PFSK-1 (cell line): ENCODE measurements at regions not wholly inside any gene's neighbourhood (a gene's known extent, or its start where the extent isn't known, plus 50 kb on each side); places are given as distances from the start of the nearest gene placed in this dataset.

ENCODE experiments used
- SIN3A ChIP-seq: IDR thresholded peaks from 2 replicates; pipeline ENCODE4 v1.6.1; 2012; ENCODE audit warnings: mild to moderate bottlenecking, low read length, moderate library complexity, borderline replicate concordance; ENCODE audit not compliant: insufficient read depth
- TF ChIP-seq, protein P1 (sequence below), 2 experiments: IDR thresholded peaks; 2 replicates each; pipeline versions ENCODE4 v1.6.1 to v1.8.0; 2011 to 2012; ENCODE audit warnings: low read depth in 2 of 2, low read length in 2 of 2, control low read depth in 1 of 2, inconsistent platforms in 1 of 2, mild to moderate bottlenecking in 1 of 2, moderate library complexity in 1 of 2; ENCODE audit not compliant: insufficient read depth in 1 of 2

DNA sequence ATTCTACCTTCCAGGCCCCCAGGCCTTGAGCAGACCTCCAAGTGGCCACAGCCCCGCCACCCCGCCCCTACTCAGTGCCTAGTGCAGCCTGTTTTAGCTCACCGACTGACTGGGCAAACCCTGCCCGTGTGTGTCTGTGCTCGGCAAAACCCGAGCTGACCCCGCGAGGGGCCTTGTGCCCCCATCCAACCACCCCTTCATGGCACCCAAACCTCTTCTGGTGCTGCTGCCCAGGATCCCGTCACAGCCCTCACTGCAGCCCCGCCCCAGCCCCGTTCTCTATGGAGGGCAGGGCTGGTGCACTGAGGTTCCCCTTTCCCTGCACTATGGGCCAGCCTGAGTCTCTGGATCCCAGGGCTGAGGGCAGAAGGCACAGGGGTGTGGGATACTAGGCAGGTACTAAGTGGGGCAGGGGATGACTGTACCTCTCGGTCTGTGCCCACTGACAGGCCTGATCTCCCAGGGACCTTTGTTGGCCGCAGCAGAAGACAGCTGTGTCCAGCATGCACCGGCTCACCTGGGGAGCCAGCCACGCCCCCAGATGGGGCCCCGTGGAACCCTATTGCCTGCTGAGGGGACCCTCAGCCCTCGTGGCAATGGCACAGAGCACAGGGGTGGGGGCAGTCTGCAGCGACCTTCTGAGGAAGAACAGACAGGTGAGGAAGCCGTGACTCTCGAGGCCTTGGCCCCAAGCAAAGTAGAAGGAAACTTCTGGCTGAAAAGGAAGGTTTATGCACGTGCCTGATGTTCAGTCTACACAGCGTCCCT is 69.9 kb upstream of the OTOS start:
- no peak for TF ChIP-seq SIN3A
- TF ChIP-seq, protein P1, sequence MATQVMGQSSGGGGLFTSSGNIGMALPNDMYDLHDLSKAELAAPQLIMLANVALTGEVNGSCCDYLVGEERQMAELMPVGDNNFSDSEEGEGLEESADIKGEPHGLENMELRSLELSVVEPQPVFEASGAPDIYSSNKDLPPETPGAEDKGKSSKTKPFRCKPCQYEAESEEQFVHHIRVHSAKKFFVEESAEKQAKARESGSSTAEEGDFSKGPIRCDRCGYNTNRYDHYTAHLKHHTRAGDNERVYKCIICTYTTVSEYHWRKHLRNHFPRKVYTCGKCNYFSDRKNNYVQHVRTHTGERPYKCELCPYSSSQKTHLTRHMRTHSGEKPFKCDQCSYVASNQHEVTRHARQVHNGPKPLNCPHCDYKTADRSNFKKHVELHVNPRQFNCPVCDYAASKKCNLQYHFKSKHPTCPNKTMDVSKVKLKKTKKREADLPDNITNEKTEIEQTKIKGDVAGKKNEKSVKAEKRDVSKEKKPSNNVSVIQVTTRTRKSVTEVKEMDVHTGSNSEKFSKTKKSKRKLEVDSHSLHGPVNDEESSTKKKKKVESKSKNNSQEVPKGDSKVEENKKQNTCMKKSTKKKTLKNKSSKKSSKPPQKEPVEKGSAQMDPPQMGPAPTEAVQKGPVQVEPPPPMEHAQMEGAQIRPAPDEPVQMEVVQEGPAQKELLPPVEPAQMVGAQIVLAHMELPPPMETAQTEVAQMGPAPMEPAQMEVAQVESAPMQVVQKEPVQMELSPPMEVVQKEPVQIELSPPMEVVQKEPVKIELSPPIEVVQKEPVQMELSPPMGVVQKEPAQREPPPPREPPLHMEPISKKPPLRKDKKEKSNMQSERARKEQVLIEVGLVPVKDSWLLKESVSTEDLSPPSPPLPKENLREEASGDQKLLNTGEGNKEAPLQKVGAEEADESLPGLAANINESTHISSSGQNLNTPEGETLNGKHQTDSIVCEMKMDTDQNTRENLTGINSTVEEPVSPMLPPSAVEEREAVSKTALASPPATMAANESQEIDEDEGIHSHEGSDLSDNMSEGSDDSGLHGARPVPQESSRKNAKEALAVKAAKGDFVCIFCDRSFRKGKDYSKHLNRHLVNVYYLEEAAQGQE (IDR thresholded peaks at IDR 0.05; ENCODE audit: insufficient read depth in 1 of 2, low read depth in 2 of 2, low read length in 2 of 2) = no peak
